Uterus (tissue), 3 donors: ENCODE measurements at regions not wholly inside any gene's neighbourhood (a gene's known extent, or its start where the extent isn't known, plus 50 kb on each side); places are given as distances from the start of the nearest gene placed in this dataset.

Experiments
- DNase-seq, 2 donors: peaks; one replicate each; pipeline ENCODE4 v3.0.0-alpha.2; 2019 to 2020
- H3K27ac ChIP-seq, 2 donors: fragments of 200-600 bp; sonication (generic); 1 replicate in 1 of 2; 2 replicates in 1 of 2; pipeline ENCODE4 v1.5.1; 2016 to 2018
- H3K27me3 ChIP-seq, 2 donors: fragments of 200-600 bp; sonication (generic); one replicate each; pipeline ENCODE4 v1.5.1; 2018 to 2019; ENCODE audit warnings: control low read depth in 1 of 2
- H3K36me3 ChIP-seq, 2 donors: fragments of 200-600 bp; sonication (generic); one replicate each; pipeline ENCODE4 v1.5.1; 2019; ENCODE audit warnings: control low read depth in 1 of 2
- H3K4me1 ChIP-seq, 2 donors: fragments of 200-600 bp; sonication (generic); one replicate each; pipeline ENCODE4 v1.5.1; 2018 to 2019; ENCODE audit warnings: control low read depth in 1 of 2
- H3K4me3 ChIP-seq, 2 donors: fragments of 200-600 bp; sonication (generic); 1 replicate in 1 of 2; 2 replicates in 1 of 2; pipeline ENCODE4 v1.5.1; 2018 to 2019; ENCODE audit warnings: mild to moderate bottlenecking in 1 of 2
- H3K9me3 ChIP-seq, 2 donors: fragments of 200-600 bp; sonication (generic); one replicate each; pipeline ENCODE4 v1.5.1; 2019; ENCODE audit warnings: control low read depth in 1 of 2
- CTCF ChIP-seq, 4 experiments: fragments of 200-600 bp in 2 of 4; fragments of 450-650 bp in 2 of 4; sonication (generic) in 2 of 4; IDR thresholded peaks; one replicate each; pipeline ENCODE4 v1.5.1; 2016 to 2019; ENCODE audit warnings: antibody characterized with exemption in 4 of 4, mild to moderate bottlenecking in 2 of 4, moderate library complexity in 1 of 4
- POLR2A ChIP-seq, 2 donors: fragments of 450-650 bp; IDR thresholded peaks; one replicate each; pipeline ENCODE4 v1.6.1; 2016; ENCODE audit warnings: antibody characterized with exemption in 2 of 2, mild to moderate bottlenecking in 1 of 2, moderate library complexity in 1 of 2
- intact Hi-C: fragments of 100-400 bp; cut with DNase I; formaldehyde crosslinking; loops from one replicate; pipeline ENCODE4 v1.15.1; 2023; ENCODE audit warnings: low total_unique reads
- donor health status: DM: yes; HTN: yes; CAD: no.

- Histone ChIP-seq H3K9me3 (no peaks in the 10 kb centered on the region), H3K36me3 (no peaks in the 10 kb centered on the region), H3K4me1 (no peaks in the 10 kb centered on the region), H3K4me3 (no peak overlapping the region), H3K27ac (no peak overlapping the region), H3K27me3 (no peaks in the 10 kb centered on the region)
- no peak for TF ChIP-seq CTCF (IDR thresholded peaks at IDR 0.05)
- DNase-seq = no peak
- intact Hi-C loops = no loop called here
Measured at GRCh38 chr1:88029899-88030298, 654.2 kb upstream of the PKN2 start.

- no peaks in the 10 kb centered on the region for H3K27me3 ChIP-seq
- intact Hi-C loops = no loop called here
- TF ChIP-seq CTCF (IDR thresholded peaks at IDR 0.05) = no peak
- TF ChIP-seq POLR2A (IDR thresholded peaks at IDR 0.05) = no peak
Measured at GRCh38 chr1:88035578-88035977, 648.5 kb upstream of the PKN2 start.

GRCh38 chr1:88036345-88037014 lies 647.6 kb upstream of the PKN2 start:
- no peaks in the 10 kb centered on the region for H3K27me3 ChIP-seq
- no peak for DNase-seq
- TF ChIP-seq CTCF (IDR thresholded peaks at IDR 0.05) (no peak), POLR2A (IDR thresholded peaks at IDR 0.05) (no peak)
- no peaks in the 10 kb centered on the region for H3K4me1 ChIP-seq
- intact Hi-C loops = no loop called here
- H3K36me3 ChIP-seq = no peaks in the 10 kb centered on the region
- H3K4me3 ChIP-seq = no peak overlapping the region
- H3K9me3 ChIP-seq = peaks cover 0 to 3% of the 10 kb centered on the region in 2 donors
- no peak overlapping the region for H3K27ac ChIP-seq

More at GRCh38 chr1:88035578-88035977, 648.5 kb upstream of the PKN2 start:
- H3K4me3 ChIP-seq = no peak overlapping the region
- no peak overlapping the region for H3K27ac ChIP-seq
- H3K4me1 ChIP-seq = no peaks in the 10 kb centered on the region
- H3K9me3 ChIP-seq = peaks cover 0 to 3% of the 10 kb centered on the region in 2 donors
- no peak for DNase-seq
- no peaks in the 10 kb centered on the region for H3K36me3 ChIP-seq

GRCh38 chr1:88039240-88039639 lies 644.8 kb upstream of the PKN2 start:
- intact Hi-C loops = no loop called here
- TF ChIP-seq CTCF (IDR thresholded peaks at IDR 0.05) (no peak), POLR2A (IDR thresholded peaks at IDR 0.05) (no peak)

GRCh38 chr1:88043834-88044233 lies 640.2 kb upstream of the PKN2 start:
- intact Hi-C loops = no loop called here
- DNase-seq = no peak
- no peak for TF ChIP-seq POLR2A (IDR thresholded peaks at IDR 0.05)
- no peak for TF ChIP-seq CTCF (IDR thresholded peaks at IDR 0.05)
- peaks cover 0 to 3% of the 10 kb centered on the region in 2 donors for H3K9me3 ChIP-seq
- no peaks in the 10 kb centered on the region for H3K36me3 ChIP-seq
- H3K4me1 ChIP-seq = no peaks in the 10 kb centered on the region
- no peaks in the 10 kb centered on the region for H3K27me3 ChIP-seq
- H3K4me3 ChIP-seq = no peak overlapping the region
- H3K27ac ChIP-seq = no peak overlapping the region

More at GRCh38 chr1:88039240-88039639, 644.8 kb upstream of the PKN2 start:
- Histone ChIP-seq H3K4me1 (no peaks in the 10 kb centered on the region), H3K27ac (no peak overlapping the region), H3K27me3 (no peaks in the 10 kb centered on the region), H3K9me3 (peaks cover 0 to 3% of the 10 kb centered on the region in 2 donors), H3K4me3 (no peak overlapping the region), H3K36me3 (no peaks in the 10 kb centered on the region)
- no peak for DNase-seq
